Fibroblast of the conjunctiva (primary cell): ENCODE measurements at regions not wholly inside any gene's neighbourhood (a gene's known extent, or its start where the extent isn't known, plus 50 kb on each side); places are given as distances from the start of the nearest gene placed in this dataset.
A peak's percentile ranks its signal among the peaks of the same experiment; 100 is the strongest.
"Not testable (repeated sequence)": the region's sequence is repeated elsewhere in the genome, so short reads cannot be mapped to it uniquely, and the experiment has no call there.

Source experiments
- DNase-seq: peaks from one replicate; pipeline ENCODE4 v3.0.0-alpha.2; 2010; ENCODE audit warnings: low read depth

- no peak for DNase-seq
These were observed 235.8 kb downstream of the EPHA7 start for GRCh38 chr6:93183531-93183972.

DNA sequence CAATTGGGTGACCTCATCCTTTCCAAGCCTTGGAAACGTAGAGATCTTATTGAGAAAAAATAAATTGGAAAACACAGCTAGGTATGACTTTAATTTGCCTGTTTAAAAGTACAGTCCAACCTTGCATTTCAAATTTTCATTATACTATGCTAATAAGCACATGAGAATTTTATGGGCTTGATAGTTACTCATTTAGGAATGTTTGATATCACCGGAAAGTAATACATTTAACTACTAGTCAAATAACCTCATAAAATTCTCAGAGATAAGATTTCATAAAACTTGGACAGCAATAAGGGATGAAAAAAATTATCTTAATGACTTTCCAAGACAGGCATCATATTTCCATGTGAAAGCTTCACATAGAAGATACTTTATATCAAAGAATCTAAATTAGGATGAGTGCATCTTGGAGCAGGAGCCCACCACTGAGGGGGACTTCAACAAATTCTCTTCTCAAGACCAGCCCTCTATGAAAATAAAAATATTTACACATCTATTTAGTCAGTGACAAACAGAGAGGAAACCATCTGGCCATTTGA is 236.3 kb downstream of the EPHA7 start:
- no peak for DNase-seq

DNA sequence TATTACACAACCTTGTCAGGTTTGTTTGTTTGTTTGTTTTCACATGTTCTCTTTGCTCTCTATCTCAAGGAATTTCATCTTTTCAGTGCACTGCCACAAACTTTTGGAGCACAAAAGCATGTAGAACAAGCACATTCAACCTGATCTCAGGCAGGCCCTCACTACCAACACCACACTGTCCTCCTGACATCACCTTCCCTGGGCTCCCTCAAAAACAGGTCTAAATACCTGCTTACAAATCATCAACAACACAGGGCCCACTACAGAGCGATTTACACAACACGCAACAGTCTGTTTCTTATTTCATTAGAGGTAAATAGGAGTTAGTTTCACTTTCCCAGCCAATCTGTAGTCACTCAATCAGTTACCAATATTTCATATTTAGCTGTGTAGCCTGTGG is 241.4 kb downstream of the EPHA7 start:
- no peak for DNase-seq

- no peak for DNase-seq
These were observed 241.9 kb downstream of the EPHA7 start for GRCh38 chr6:93177438-93177837.

GRCh38 chr6:93176070-93176469 is 243.3 kb downstream of the EPHA7 start:
- no peak for DNase-seq

- DNase-seq: not testable (repeated sequence)
These were observed 245.8 kb downstream of the EPHA7 start for GRCh38 chr6:93173573-93173972.

- no peak for DNase-seq
These were observed 253.4 kb downstream of the EPHA7 start for GRCh38 chr6:93165850-93166430.

- DNase-seq: no peak
These were observed 254.6 kb downstream of the EPHA7 start for GRCh38 chr6:93164781-93165180.

- DNase-seq: no peak
These were observed 256.2 kb downstream of the EPHA7 start for GRCh38 chr6:93163146-93163545.

- DNase-seq: no peak
These were observed 279.8 kb downstream of the EPHA7 start for GRCh38 chr6:93139408-93140081.

DNA sequence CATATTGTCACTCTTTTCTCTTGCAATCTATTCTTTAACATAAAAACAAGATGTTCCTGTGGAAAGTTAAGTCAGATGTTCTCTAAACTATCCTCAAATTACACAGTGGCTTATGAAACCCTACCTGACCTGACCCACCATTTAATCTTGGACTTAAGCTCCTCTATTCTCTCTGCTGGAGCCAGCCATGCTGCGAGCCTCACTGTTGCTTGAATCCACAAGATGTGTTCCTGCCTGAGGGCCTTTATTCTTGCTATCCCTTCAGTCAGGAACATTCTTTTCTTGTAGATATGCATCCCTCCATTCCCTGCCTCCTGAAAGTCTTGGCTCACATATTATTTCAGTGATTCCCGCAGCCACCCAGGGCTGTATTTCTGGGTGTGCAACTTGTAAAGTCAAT is 283.2 kb downstream of the EPHA7 start:
- DNase-seq: no peak

DNA sequence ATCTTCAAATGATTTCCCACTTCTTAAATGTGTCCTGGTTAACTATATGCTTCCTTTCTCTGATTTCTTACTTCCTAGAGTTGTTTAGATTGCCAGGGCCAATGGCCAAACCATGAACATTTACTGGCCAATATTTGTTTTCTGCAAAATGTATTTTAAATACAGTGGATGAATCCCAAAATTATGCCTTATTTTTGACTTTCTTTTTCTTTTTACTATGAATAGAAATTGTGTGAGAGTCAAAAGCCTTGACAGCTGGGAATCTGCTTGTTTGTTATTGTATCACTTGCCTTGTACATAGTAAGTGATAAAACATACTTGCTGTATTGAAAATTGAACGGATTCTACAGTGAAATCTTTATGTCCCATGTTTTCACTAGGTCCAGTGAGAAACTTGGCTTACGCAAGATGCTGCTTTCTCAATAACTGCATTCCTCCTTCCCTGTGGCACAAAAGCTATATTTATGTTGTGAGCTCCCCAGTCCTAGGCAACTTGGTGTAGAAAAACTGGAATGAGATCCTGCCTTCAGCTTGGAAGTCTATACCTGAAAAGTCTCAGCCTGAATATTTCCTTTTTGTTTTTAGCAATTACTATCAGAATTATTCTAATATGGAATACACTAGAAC is 295.2 kb downstream of the EPHA7 start:
- DNase-seq: no peak

GRCh38 chr6:93123585-93123984 is 295.8 kb downstream of the EPHA7 start:
- DNase-seq: no peak

- DNase-seq: no peak
These were observed 299.1 kb downstream of the EPHA7 start for GRCh38 chr6:93120154-93120742.

GRCh38 chr6:93105907-93106306 is 313.5 kb downstream of the EPHA7 start:
- DNase-seq: no peak

GRCh38 chr6:93105017-93105416 is 314.3 kb downstream of the EPHA7 start:
- peak; percentile 5 for DNase-seq

DNA sequence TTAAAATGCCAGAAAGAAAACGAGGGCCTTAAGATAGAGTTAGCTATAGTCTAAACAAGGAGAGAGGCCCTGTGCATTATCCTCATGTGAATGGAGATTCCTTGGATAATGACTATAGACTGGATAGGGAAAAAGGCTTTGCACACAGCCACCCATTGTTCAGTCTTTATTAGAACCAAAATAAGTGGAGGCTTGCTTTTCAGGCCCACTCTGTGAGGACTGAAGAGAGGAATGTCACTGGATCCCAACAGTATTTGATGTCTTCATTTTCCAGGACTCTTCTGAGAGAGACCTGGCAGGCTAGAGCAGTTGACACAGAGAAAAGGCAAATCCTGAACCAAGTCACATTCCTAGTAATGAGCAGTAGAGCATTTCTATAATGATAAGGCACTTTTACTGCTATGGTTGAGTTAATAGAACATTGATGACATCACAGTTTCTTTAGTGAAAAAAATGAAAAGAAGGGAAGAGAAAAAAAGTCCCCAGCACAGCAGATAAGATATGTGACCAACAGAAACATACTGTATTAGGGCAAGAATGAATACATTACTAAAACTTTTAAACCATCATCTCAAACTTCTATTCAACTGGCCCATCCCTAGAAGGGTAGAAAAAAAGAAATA is 315.1 kb downstream of the EPHA7 start:
- DNase-seq: no peak

GRCh38 chr6:93088621-93089501 is 330.5 kb downstream of the EPHA7 start:
- no peak for DNase-seq

DNA sequence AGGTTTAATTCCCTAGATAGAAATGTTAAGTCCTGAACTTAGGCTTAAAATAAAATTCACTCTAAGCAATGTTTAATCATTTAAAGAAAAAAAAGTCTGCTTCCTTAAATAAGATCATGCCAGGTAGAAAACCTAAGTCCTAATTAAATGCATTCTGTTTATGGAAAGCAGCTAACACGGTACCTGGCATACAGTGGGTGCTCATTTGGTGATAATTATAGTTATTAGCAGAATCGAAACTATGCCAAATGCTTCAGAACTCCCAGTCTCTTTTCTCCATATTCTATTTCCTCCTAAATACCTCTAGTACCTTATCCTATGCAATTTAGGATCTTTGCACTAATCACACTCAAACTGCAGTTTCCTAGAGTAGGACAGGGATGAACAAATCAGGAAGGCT is 331.8 kb downstream of the EPHA7 start:
- no peak for DNase-seq

- no peak for DNase-seq
These were observed 333.0 kb downstream of the EPHA7 start for GRCh38 chr6:93086351-93086750.
